Activated T-cell treated with anti-CD3 and anti-CD28 coated beads, Interleukin-2, amount 50 U/mL, for 4 hours (primary cell): ENCODE measurements at regions not wholly inside any gene's neighbourhood (a gene's known extent, or its start where the extent isn't known, plus 50 kb on each side); places are given as distances from the start of the nearest gene placed in this dataset.

Source experiments
- ATAC-seq, 2 donors: fragments of 200-7000 bp; cut with Tn5 transposase; one replicate each; pipeline ENCODE4 v1.10.0; 2021
- DNase-seq: peaks from one replicate; pipeline ENCODE4 v3.0.0-alpha.2; 2020
- H3K27me3 Mint-ChIP-seq: one replicate; pipeline ENCODE4 v1.8.0; 2021; ENCODE audit warnings: low read depth, mixed read lengths
- H3K36me3 Mint-ChIP-seq: one replicate; pipeline ENCODE4 v1.8.0; 2022; ENCODE audit warnings: mixed read lengths; ENCODE audit not compliant: insufficient read depth
- H3K4me1 Mint-ChIP-seq: one replicate; pipeline ENCODE4 v1.8.0; 2021; ENCODE audit warnings: low read depth, mixed read lengths
- H3K4me3 Mint-ChIP-seq: one replicate; pipeline ENCODE4 v1.8.0; 2021; ENCODE audit warnings: mild to moderate bottlenecking, moderate library complexity, mixed read lengths
- H3K9me3 Mint-ChIP-seq: one replicate; pipeline ENCODE4 v1.8.0; 2021; ENCODE audit warnings: mixed read lengths

GRCh38 chr2:101551336-101551888, 76.5 kb upstream of the RFX8 start:
- DNase-seq, result no peak
- Mint-ChIP-seq H3K4me1 (peaks cover 17% of the 10 kb centered on the region), H3K4me3 (no peak overlapping the region), H3K9me3 (no peaks in the 10 kb centered on the region), H3K27me3 (no peaks in the 10 kb centered on the region), H3K36me3 (no peaks in the 10 kb centered on the region)
- no peak for ATAC-seq

- no peak for ATAC-seq
- Mint-ChIP-seq H3K27me3 (no peaks in the 10 kb centered on the region), H3K9me3 (no peaks in the 10 kb centered on the region), H3K4me3 (no peak overlapping the region), H3K36me3 (no peaks in the 10 kb centered on the region), H3K4me1 (peaks cover 17% of the 10 kb centered on the region)
- no peak for DNase-seq
Measured at GRCh38 chr2:101550555-101550954, 75.6 kb upstream of the RFX8 start.

GRCh38 chr2:101549371-101549770, 74.5 kb upstream of the RFX8 start:
- DNase-seq (no peak), ATAC-seq (no peak)
- Mint-ChIP-seq H3K9me3 (no peaks in the 10 kb centered on the region), H3K27me3 (peaks cover 3% of the 10 kb centered on the region), H3K4me1 (peaks cover 17% of the 10 kb centered on the region), H3K4me3 (no peak overlapping the region), H3K36me3 (no peaks in the 10 kb centered on the region)

- Mint-ChIP-seq H3K4me3 (no peak overlapping the region), H3K4me1 (peaks cover 9% of the 10 kb centered on the region), H3K36me3 (no peaks in the 10 kb centered on the region), H3K27me3 (peaks cover 3% of the 10 kb centered on the region), H3K9me3 (no peaks in the 10 kb centered on the region)
- DNase-seq, result no peak
- no peak for ATAC-seq
Measured at GRCh38 chr2:101546376-101547058, 71.6 kb upstream of the RFX8 start.

- H3K4me3 Mint-ChIP-seq, result no peak overlapping the region
- no peak for DNase-seq
Measured at GRCh38 chr2:101545950-101546349, 71.0 kb upstream of the RFX8 start.

GRCh38 chr2:101540518-101540917, 65.6 kb upstream of the RFX8 start:
- Mint-ChIP-seq H3K4me1 (no peaks in the 10 kb centered on the region), H3K27me3 (peaks cover 3% of the 10 kb centered on the region), H3K36me3 (no peaks in the 10 kb centered on the region), H3K4me3 (no peak overlapping the region), H3K9me3 (no peaks in the 10 kb centered on the region)
- DNase-seq (no peak), ATAC-seq (no peak)

More at GRCh38 chr2:101545950-101546349, 71.0 kb upstream of the RFX8 start:
- no peaks in the 10 kb centered on the region for H3K36me3 Mint-ChIP-seq
- H3K27me3 Mint-ChIP-seq, result peaks cover 3% of the 10 kb centered on the region
- H3K9me3 Mint-ChIP-seq, result no peaks in the 10 kb centered on the region
- ATAC-seq, result no peak
- peaks cover 4% of the 10 kb centered on the region for H3K4me1 Mint-ChIP-seq

GRCh38 chr2:101538076-101538475, 63.2 kb upstream of the RFX8 start:
- H3K4me1 Mint-ChIP-seq, result no peaks in the 10 kb centered on the region
- no peak overlapping the region for H3K4me3 Mint-ChIP-seq
- ATAC-seq (no peak), DNase-seq (no peak)
- no peaks in the 10 kb centered on the region for H3K36me3 Mint-ChIP-seq
- H3K27me3 Mint-ChIP-seq, result no peaks in the 10 kb centered on the region
- H3K9me3 Mint-ChIP-seq, result no peaks in the 10 kb centered on the region

GRCh38 chr2:101534149-101534611, 59.3 kb upstream of the RFX8 start:
- H3K36me3 Mint-ChIP-seq, result no peaks in the 10 kb centered on the region
- no peak for DNase-seq
- no peak for ATAC-seq

GRCh38 chr2:101533561-101534148, 58.7 kb upstream of the RFX8 start:
- Mint-ChIP-seq H3K9me3 (no peaks in the 10 kb centered on the region), H3K4me1 (no peaks in the 10 kb centered on the region), H3K27me3 (no peaks in the 10 kb centered on the region), H3K4me3 (no peak overlapping the region), H3K36me3 (no peaks in the 10 kb centered on the region)
- ATAC-seq (no peak), DNase-seq (no peak)

More at GRCh38 chr2:101534149-101534611, 59.3 kb upstream of the RFX8 start:
- Mint-ChIP-seq H3K9me3 (no peaks in the 10 kb centered on the region), H3K4me3 (no peak overlapping the region), H3K4me1 (no peaks in the 10 kb centered on the region), H3K27me3 (no peaks in the 10 kb centered on the region)

GRCh38 chr2:101528501-101528900, 53.6 kb upstream of the RFX8 start:
- H3K9me3 Mint-ChIP-seq, result no peaks in the 10 kb centered on the region
- H3K27me3 Mint-ChIP-seq, result no peaks in the 10 kb centered on the region
- H3K36me3 Mint-ChIP-seq, result no peaks in the 10 kb centered on the region
- no peak for ATAC-seq
- H3K4me1 Mint-ChIP-seq, result no peaks in the 10 kb centered on the region
- H3K4me3 Mint-ChIP-seq, result no peak overlapping the region
- DNase-seq, result no peak

GRCh38 chr2:101524806-101525430, 50.0 kb upstream of the RFX8 start:
- H3K4me1 Mint-ChIP-seq, result peaks cover 5% of the 10 kb centered on the region
- no peaks in the 10 kb centered on the region for H3K27me3 Mint-ChIP-seq
- no peak for DNase-seq
- no peaks in the 10 kb centered on the region for H3K9me3 Mint-ChIP-seq
- no peak for ATAC-seq
- H3K36me3 Mint-ChIP-seq, result no peaks in the 10 kb centered on the region
- H3K4me3 Mint-ChIP-seq, result no peak overlapping the region
